ENCODE measurements at regions not wholly inside any gene's neighbourhood (a gene's known extent, or its start where the extent isn't known, plus 50 kb on each side); places are given as distances from the start of the nearest gene placed in this dataset.
A peak's percentile ranks its signal among the peaks of the same experiment; 100 is the strongest.

DNA sequence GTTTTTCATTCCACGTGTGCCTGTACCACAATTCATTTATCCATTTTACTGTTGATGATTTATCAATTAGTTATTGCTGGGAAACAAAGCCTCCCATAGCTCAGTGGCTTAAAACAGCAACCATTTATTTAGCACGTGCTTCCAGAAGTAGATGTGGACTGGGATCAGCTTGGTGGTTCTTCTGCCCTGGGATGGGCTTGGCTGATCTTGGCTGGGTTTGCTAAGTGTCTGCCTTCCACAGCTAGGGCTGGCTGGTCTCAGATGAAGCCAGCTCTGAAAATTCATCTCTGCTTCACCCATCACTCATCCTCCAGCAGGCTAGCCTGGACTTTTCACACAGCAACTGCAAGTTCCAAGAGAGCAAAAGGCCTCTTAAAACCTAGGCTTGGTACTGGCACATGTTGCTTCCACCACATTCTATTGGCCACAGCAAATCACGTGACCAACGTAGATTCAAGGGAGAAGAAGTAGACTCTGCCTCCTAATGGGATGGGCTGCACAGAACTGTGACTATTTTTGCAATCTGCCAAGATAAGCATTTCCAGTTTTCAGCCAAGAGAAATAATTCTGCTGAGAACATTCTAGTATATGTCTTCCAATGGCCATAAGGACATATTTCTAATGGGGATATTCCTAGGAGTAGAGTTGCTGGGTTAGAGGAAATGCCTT lies 124.9 kb downstream of the MN1 start:
- Histone ChIP-seq H3K27ac (no peak overlapping the region), H3K4me3 (ENCODE audit: low read depth, low read length) (no peak overlapping the region), H3K9me3 (ENCODE audit: severe bottlenecking) (no peaks in the 10 kb centered on the region), H3K36me3 (no peaks in the 10 kb centered on the region), H3K27me3 (ENCODE audit: insufficient read depth, low read depth, severe bottlenecking) (no peaks in the 10 kb centered on the region)
- DNase-seq, result no peak
- TF ChIP-seq, protein P1, sequence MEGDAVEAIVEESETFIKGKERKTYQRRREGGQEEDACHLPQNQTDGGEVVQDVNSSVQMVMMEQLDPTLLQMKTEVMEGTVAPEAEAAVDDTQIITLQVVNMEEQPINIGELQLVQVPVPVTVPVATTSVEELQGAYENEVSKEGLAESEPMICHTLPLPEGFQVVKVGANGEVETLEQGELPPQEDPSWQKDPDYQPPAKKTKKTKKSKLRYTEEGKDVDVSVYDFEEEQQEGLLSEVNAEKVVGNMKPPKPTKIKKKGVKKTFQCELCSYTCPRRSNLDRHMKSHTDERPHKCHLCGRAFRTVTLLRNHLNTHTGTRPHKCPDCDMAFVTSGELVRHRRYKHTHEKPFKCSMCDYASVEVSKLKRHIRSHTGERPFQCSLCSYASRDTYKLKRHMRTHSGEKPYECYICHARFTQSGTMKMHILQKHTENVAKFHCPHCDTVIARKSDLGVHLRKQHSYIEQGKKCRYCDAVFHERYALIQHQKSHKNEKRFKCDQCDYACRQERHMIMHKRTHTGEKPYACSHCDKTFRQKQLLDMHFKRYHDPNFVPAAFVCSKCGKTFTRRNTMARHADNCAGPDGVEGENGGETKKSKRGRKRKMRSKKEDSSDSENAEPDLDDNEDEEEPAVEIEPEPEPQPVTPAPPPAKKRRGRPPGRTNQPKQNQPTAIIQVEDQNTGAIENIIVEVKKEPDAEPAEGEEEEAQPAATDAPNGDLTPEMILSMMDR (IDR thresholded peaks at IDR 0.05; ENCODE audit: low read depth, low read length), result no peak

DNA sequence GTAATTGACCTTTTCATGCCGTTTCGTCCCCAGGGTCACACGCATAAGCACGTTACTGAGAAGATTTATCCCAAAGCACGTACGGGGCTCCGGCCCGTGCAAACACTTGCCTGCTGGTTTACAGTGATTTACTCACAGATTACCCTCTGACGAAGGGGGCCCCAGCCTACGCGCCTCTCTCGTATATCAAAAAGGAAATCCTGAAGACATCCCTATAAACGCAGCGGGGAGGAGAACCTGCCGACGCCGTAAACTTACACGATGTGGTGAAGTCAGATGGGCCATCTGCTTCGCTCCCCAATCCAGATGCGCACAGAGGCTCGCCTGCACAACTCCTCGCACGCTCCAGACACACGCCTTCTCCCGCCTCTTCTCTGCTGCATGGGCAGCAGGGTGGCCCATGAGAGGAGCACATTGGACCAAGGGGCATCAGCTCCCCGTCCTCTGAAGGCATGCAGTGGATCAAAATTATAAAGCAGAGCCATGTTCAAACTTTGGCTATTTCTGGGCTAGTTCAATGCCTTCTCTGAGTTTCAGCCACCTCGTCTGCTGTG lies 123.6 kb downstream of the MN1 start:
- no peaks in the 10 kb centered on the region for H3K27me3 ChIP-seq (ENCODE audit: insufficient read depth, low read depth, severe bottlenecking)
- TF ChIP-seq, protein P1 (IDR thresholded peaks at IDR 0.05; ENCODE audit: low read depth, low read length), result no peak
- H3K9me3 ChIP-seq (ENCODE audit: severe bottlenecking), result no peaks in the 10 kb centered on the region
- no peak overlapping the region for H3K4me3 ChIP-seq (ENCODE audit: low read depth, low read length)
- no peaks in the 10 kb centered on the region for H3K36me3 ChIP-seq
- H3K27ac ChIP-seq, result peak overlapping the region; percentile 10; the same call in 1 of the 2 replicates
- DNase-seq, result peak; percentile 59

DNA sequence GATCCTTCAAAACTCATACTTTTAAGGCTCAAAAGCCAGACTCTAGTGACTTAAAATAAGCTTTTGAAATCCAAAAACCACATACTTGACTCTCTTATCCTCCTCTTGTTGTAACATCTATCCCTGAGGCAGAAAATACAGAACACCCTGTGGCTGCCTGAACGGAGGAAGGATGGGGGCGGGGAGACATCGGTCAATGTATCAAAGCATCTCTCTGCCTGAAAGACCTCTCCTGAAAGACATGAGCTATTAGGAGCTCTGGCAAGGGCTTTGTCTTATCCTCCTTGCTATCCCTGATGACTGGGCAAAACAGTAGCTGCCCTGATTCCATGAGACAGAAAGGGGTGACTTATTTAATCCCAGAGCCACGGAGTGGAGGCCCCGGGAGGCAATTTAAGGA lies 122.4 kb downstream of the MN1 start:
- TF ChIP-seq, protein P1 (IDR thresholded peaks at IDR 0.05; ENCODE audit: low read depth, low read length), result no peak
- no peaks in the 10 kb centered on the region for H3K27me3 ChIP-seq (ENCODE audit: insufficient read depth, low read depth, severe bottlenecking)
- no peak overlapping the region for H3K27ac ChIP-seq

DNA sequence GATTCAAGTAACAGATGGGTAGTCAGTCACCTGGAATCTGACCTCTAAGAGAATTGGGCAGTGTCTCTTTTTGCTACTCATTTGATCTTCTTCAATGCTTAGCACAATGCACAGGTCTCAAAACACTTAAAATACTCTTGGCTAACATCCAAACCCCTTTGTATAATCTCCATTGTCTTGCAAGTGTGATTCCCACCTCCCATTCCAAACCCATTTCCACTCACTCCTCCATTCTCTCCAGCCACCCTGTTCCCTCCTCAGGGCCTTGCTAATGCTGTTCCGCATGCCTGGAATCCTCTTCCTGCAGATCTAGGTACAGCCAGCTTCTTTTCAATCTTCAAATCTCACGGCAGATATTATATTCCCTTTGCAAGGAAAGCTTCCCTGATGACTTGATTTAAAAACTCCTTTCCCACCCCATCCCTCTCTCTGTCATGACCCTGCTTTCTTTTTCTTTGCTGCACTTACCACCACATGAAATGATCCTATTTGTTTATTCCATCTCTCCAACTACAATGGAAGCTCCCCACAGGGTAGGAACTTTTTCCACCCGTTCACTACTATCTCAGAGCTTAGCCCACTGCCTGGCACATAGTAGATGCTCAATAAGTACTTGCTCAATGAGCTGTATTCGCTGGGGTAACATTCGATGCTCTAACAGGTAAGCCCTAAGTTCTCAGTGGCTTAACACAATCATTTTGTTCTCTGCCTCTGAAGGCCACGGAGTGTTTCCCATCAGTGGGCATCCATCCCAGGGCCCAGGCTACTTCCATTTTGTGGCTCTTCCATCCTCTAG lies 121.7 kb downstream of the MN1 start:
- H3K9me3 ChIP-seq (ENCODE audit: severe bottlenecking), result no peaks in the 10 kb centered on the region
- H3K36me3 ChIP-seq, result no peaks in the 10 kb centered on the region
- no peak overlapping the region for H3K27ac ChIP-seq
- H3K27me3 ChIP-seq (ENCODE audit: insufficient read depth, low read depth, severe bottlenecking), result no peaks in the 10 kb centered on the region
- DNase-seq, result no peak
- H3K4me3 ChIP-seq (ENCODE audit: low read depth, low read length), result no peak overlapping the region
- TF ChIP-seq, protein P1 (IDR thresholded peaks at IDR 0.05; ENCODE audit: low read depth, low read length), result no peak

More for the DNA sequence above, 122.4 kb downstream of the MN1 start:
- DNase-seq, result no peak
- Histone ChIP-seq H3K9me3 (ENCODE audit: severe bottlenecking) (no peaks in the 10 kb centered on the region), H3K36me3 (no peaks in the 10 kb centered on the region), H3K4me3 (ENCODE audit: low read depth, low read length) (no peak overlapping the region)

DNA sequence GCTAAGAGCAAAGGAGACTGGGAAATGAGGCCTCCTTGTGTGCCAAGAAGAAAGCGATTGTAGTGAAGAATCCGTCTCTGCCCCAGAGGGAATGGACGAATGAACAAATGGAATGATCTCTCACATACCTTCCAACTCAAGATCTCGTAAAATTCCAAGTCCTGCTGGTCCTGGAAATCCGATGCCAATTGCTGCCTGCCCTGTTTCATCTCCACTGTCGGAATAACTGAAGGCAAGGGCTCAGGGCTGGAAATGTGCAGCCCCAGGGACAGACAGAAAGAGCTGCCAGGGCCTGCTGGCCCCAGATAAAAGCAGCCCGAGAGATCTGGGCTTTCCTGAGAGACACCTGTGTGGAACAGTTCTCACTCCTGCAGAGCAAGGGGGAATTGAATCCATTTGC lies 120.9 kb downstream of the MN1 start:
- no peaks in the 10 kb centered on the region for H3K27me3 ChIP-seq (ENCODE audit: insufficient read depth, low read depth, severe bottlenecking)
- no peak overlapping the region for H3K27ac ChIP-seq
- no peak overlapping the region for H3K4me3 ChIP-seq (ENCODE audit: low read depth, low read length)
- TF ChIP-seq, protein P1 (IDR thresholded peaks at IDR 0.05; ENCODE audit: low read depth, low read length), result no peak
- no peak for DNase-seq
- H3K9me3 ChIP-seq (ENCODE audit: severe bottlenecking), result no peaks in the 10 kb centered on the region
- H3K36me3 ChIP-seq, result no peaks in the 10 kb centered on the region
